Activated CD4-positive, CD25-positive, alpha-beta regulatory T cell treated with anti-CD3 and anti-CD28 coated beads, Interleukin-2, amount 50 U/mL, for 24 hours (primary cell): ENCODE measurements at regions not wholly inside any gene's neighbourhood (a gene's known extent, or its start where the extent isn't known, plus 50 kb on each side); places are given as distances from the start of the nearest gene placed in this dataset.
"Not testable (repeated sequence)": the region's sequence is repeated elsewhere in the genome, so short reads cannot be mapped to it uniquely, and the experiment has no call there.

ENCODE experiments used
- ATAC-seq, 2 donors: fragments of 150-1000 bp; cut with Tn5 transposase; one replicate each; pipeline ENCODE4 v1.10.0; 2021; ENCODE audit warnings: mild to moderate bottlenecking in 1 of 2, moderate library complexity in 1 of 2

- ATAC-seq = no peak
These were observed 53.7 kb upstream of the SMIM15 start for GRCh38 chr5:61215996-61216395.

GRCh38 chr5:61216741-61217140 lies 54.5 kb upstream of the SMIM15 start:
- ATAC-seq = no peak

GRCh38 chr5:61217214-61217613 lies 54.9 kb upstream of the SMIM15 start:
- no peak for ATAC-seq

- ATAC-seq = no peak
These were observed 66.0 kb upstream of the SMIM15 start for GRCh38 chr5:61228229-61228628.

- ATAC-seq = no peak
These were observed 66.5 kb upstream of the SMIM15 start for GRCh38 chr5:61228691-61229280.

GRCh38 chr5:61229416-61229815 lies 67.1 kb upstream of the SMIM15 start:
- ATAC-seq = no peak

- ATAC-seq = no peak
These were observed 68.2 kb upstream of the SMIM15 start for GRCh38 chr5:61230492-61230891.

GRCh38 chr5:61231813-61232212 lies 69.5 kb upstream of the SMIM15 start:
- no peak for ATAC-seq

- no peak for ATAC-seq
These were observed 70.3 kb upstream of the SMIM15 start for GRCh38 chr5:61232490-61233050.

GRCh38 chr5:61234019-61234418 lies 71.8 kb upstream of the SMIM15 start:
- no peak for ATAC-seq

GRCh38 chr5:61236715-61237114 lies 74.4 kb upstream of the SMIM15 start:
- not testable (repeated sequence) for ATAC-seq

- no peak for ATAC-seq
These were observed 83.2 kb upstream of the SMIM15 start for GRCh38 chr5:61245486-61245885.

GRCh38 chr5:61245936-61246335 lies 83.7 kb upstream of the SMIM15 start:
- ATAC-seq = no peak

GRCh38 chr5:61246768-61247307 lies 84.6 kb upstream of the SMIM15 start:
- no peak for ATAC-seq

- no peak for ATAC-seq
These were observed 80.0 kb upstream of the ZSWIM6 start for GRCh38 chr5:61251874-61252642.

GRCh38 chr5:61252643-61252925 lies 79.5 kb upstream of the ZSWIM6 start:
- no peak for ATAC-seq

GRCh38 chr5:61253547-61253946 lies 78.5 kb upstream of the ZSWIM6 start:
- no peak for ATAC-seq

GRCh38 chr5:61254969-61255555 lies 77.0 kb upstream of the ZSWIM6 start:
- no peak for ATAC-seq

- ATAC-seq = no peak
These were observed 75.6 kb upstream of the ZSWIM6 start for GRCh38 chr5:61256474-61256873.

- no peak for ATAC-seq
These were observed 74.6 kb upstream of the ZSWIM6 start for GRCh38 chr5:61257421-61257820.

GRCh38 chr5:61261136-61261535 lies 70.9 kb upstream of the ZSWIM6 start:
- no peak for ATAC-seq

GRCh38 chr5:61262080-61262479 lies 70.0 kb upstream of the ZSWIM6 start:
- ATAC-seq = no peak

GRCh38 chr5:61263072-61263471 lies 69.0 kb upstream of the ZSWIM6 start:
- ATAC-seq = no peak
